ENCODE measurements at regions not wholly inside any gene's neighbourhood (a gene's known extent, or its start where the extent isn't known, plus 50 kb on each side); places are given as distances from the start of the nearest gene placed in this dataset.

GRCh38 chr2:8193686-8194615 lies 487.9 kb upstream of the ID2 start:
- no peak for DNase-seq

GRCh38 chr2:8195784-8196183 lies 486.1 kb upstream of the ID2 start:
- DNase-seq = no peak

- DNase-seq = no peak
Measured at GRCh38 chr2:8196316-8196715, 485.5 kb upstream of the ID2 start.

- no peak for DNase-seq
Measured at GRCh38 chr2:8197101-8197500, 484.8 kb upstream of the ID2 start.

- no peak for DNase-seq
Measured at GRCh38 chr2:8197825-8198224, 484.0 kb upstream of the ID2 start.

GRCh38 chr2:8198766-8199382 lies 483.0 kb upstream of the ID2 start:
- no peak for DNase-seq

GRCh38 chr2:8202132-8202531 lies 479.7 kb upstream of the ID2 start:
- no peak for DNase-seq

GRCh38 chr2:8203364-8203763 lies 478.5 kb upstream of the ID2 start:
- no peak for DNase-seq

GRCh38 chr2:8204711-8205110 lies 477.1 kb upstream of the ID2 start:
- DNase-seq = no peak

GRCh38 chr2:8209494-8209893 lies 472.4 kb upstream of the ID2 start:
- DNase-seq = no peak

- DNase-seq = no peak
Measured at GRCh38 chr2:8211384-8211783, 470.5 kb upstream of the ID2 start.

- DNase-seq = no peak
Measured at GRCh38 chr2:8212239-8212638, 469.6 kb upstream of the ID2 start.

- DNase-seq = no peak
Measured at GRCh38 chr2:8214036-8214615, 467.7 kb upstream of the ID2 start.

GRCh38 chr2:8215159-8215863 lies 466.5 kb upstream of the ID2 start:
- DNase-seq = no peak

GRCh38 chr2:8215982-8216381 lies 465.9 kb upstream of the ID2 start:
- no peak for DNase-seq

GRCh38 chr2:8216397-8216796 lies 465.5 kb upstream of the ID2 start:
- no peak for DNase-seq

- no peak for DNase-seq
Measured at GRCh38 chr2:8217468-8218030, 464.3 kb upstream of the ID2 start.

- no peak for DNase-seq
Measured at GRCh38 chr2:8219096-8219495, 462.8 kb upstream of the ID2 start.

GRCh38 chr2:8219631-8220355 lies 462.1 kb upstream of the ID2 start:
- DNase-seq = no peak

- DNase-seq = no peak
Measured at GRCh38 chr2:8222979-8223694, 458.7 kb upstream of the ID2 start.

GRCh38 chr2:8223695-8224346 lies 458.0 kb upstream of the ID2 start:
- DNase-seq = no peak

Data from activated CD4-positive, alpha-beta T cell treated with anti-CD3 and anti-CD28 coated beads, Interleukin-2, amount 50 U/mL, for 48 hours (primary cell).